ENCODE measurements at regions not wholly inside any gene's neighbourhood (a gene's known extent, or its start where the extent isn't known, plus 50 kb on each side); places are given as distances from the start of the nearest gene placed in this dataset.

GRCh38 chr10:125462845-125463244 is 220.1 kb downstream of the TEX36 start:
- H3K27ac ChIP-seq (ENCODE audit: low read depth, low read length) = no peak overlapping the region
- H3K9ac ChIP-seq (ENCODE audit: low read length) = no peak overlapping the region
- no CpG with 5 or more reads among the region's 2 CpGs for WGBS (ENCODE audit: extremely low coverage, insufficient coverage, low lambda C conversion rate)
- no peak overlapping the region for H3K4me2 ChIP-seq (ENCODE audit: low read length)
- no peak overlapping the region for H3K4ac ChIP-seq (ENCODE audit: low read depth, low read length)
- no peak overlapping the region for H2BK5ac ChIP-seq (ENCODE audit: low read length)
- no peaks in the 10 kb centered on the region for H3K79me1 ChIP-seq (ENCODE audit: low read length)
- H3K36me3 ChIP-seq (ENCODE audit: control insufficient read depth, insufficient read depth, low read length) = no peaks in the 10 kb centered on the region
- no peak overlapping the region for H3K4me3 ChIP-seq (ENCODE audit: low read length)
- H4K5ac ChIP-seq (ENCODE audit: low read length) = no peak overlapping the region
- H3K27me3 ChIP-seq (ENCODE audit: insufficient read depth, low read length, poor library complexity) = no peaks in the 10 kb centered on the region
- no peak for DNase-seq
- H2BK15ac ChIP-seq (replicated peaks; ENCODE audit: low read depth) = no peak overlapping the region
- no peaks in the 10 kb centered on the region for H3K79me2 ChIP-seq (ENCODE audit: control insufficient read depth, insufficient read depth, low read length)
- no peaks in the 10 kb centered on the region for H3K4me1 ChIP-seq (ENCODE audit: control insufficient read depth, low read depth, low read length)
- no peak overlapping the region for H3K56ac ChIP-seq (ENCODE audit: low read length)
- H2AK5ac ChIP-seq (ENCODE audit: low read length) = no peak overlapping the region
- no peak overlapping the region for H3K23ac ChIP-seq (ENCODE audit: low read length)
- no peak overlapping the region for H4K8ac ChIP-seq (ENCODE audit: low read depth, low read length)
- H3K18ac ChIP-seq (ENCODE audit: low read length) = no peak overlapping the region
- no peak overlapping the region for H2BK120ac ChIP-seq (ENCODE audit: low read depth, low read length)

DNA sequence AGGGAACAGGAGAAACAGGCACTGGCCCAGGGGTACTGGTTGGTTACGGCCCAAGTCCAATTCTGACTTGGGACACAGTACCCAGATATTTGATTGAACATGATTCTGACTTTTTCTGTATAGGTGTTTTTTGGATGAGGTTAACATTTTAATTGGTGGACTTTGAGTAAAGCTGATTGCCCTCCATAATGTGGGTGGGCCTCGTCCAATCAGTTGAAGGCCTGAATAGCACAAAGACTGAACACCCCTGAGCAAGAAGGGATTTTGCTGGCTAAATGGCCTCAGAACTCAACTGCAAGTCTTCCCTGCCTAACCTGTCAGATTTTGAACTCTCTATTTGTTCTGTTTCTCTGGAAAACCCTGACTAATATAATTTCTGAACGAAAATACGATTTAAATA is 222.6 kb downstream of the TEX36 start:
- DNase-seq = no peak
- H3K18ac ChIP-seq (ENCODE audit: low read length) = no peak overlapping the region
- H3K79me1 ChIP-seq (ENCODE audit: low read length) = no peaks in the 10 kb centered on the region
- H3K4me1 ChIP-seq (ENCODE audit: control insufficient read depth, low read depth, low read length) = peaks cover 1% of the 10 kb centered on the region
- H2AK5ac ChIP-seq (ENCODE audit: low read length) = no peak overlapping the region
- H3K4me3 ChIP-seq (ENCODE audit: low read length) = no peak overlapping the region
- no peak overlapping the region for H3K4me2 ChIP-seq (ENCODE audit: low read length)
- no peak overlapping the region for H4K8ac ChIP-seq (ENCODE audit: low read depth, low read length)
- H3K36me3 ChIP-seq (ENCODE audit: control insufficient read depth, insufficient read depth, low read length) = no peaks in the 10 kb centered on the region
- H3K4ac ChIP-seq (ENCODE audit: low read depth, low read length) = no peak overlapping the region
- no peak overlapping the region for H3K27ac ChIP-seq (ENCODE audit: low read depth, low read length)
- H4K5ac ChIP-seq (ENCODE audit: low read length) = no peak overlapping the region
- H2BK15ac ChIP-seq (replicated peaks; ENCODE audit: low read depth) = no peak overlapping the region
- H3K79me2 ChIP-seq (ENCODE audit: control insufficient read depth, insufficient read depth, low read length) = no peaks in the 10 kb centered on the region
- no peak overlapping the region for H3K9ac ChIP-seq (ENCODE audit: low read length)
- no peak overlapping the region for H3K56ac ChIP-seq (ENCODE audit: low read length)
- no peaks in the 10 kb centered on the region for H3K27me3 ChIP-seq (ENCODE audit: insufficient read depth, low read length, poor library complexity)
- no peak overlapping the region for H3K23ac ChIP-seq (ENCODE audit: low read length)
- WGBS (ENCODE audit: extremely low coverage, insufficient coverage, low lambda C conversion rate) = no CpG with 5 or more reads among the region's 4 CpGs
- H2BK120ac ChIP-seq (ENCODE audit: low read depth, low read length) = no peak overlapping the region
- H2BK5ac ChIP-seq (ENCODE audit: low read length) = no peak overlapping the region

DNA sequence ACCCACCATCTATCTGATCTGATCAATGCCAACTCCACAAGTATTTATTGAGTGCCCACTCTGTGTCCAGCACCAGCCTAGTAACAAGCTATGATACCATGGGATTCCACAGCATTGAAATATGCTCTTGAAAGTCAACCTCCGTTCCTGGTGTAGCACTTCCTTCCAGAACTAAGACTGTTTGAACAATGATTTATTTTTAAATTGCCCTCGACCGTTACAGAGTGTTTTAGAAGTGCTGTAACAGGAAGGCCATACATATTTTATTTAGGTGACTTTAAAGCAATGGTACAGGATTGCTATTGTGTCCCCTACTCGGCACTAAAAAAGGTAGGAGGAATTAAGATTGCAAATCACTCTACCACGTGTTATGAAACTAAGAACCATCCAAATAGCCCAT is 225.6 kb downstream of the TEX36 start:
- Histone ChIP-seq H3K79me2 (ENCODE audit: control insufficient read depth, insufficient read depth, low read length) (no peaks in the 10 kb centered on the region), H3K56ac (ENCODE audit: low read length) (no peak overlapping the region)
- WGBS (ENCODE audit: extremely low coverage, insufficient coverage, low lambda C conversion rate) = no CpG with 5 or more reads among the region's 5 CpGs

GRCh38 chr10:125455855-125456254 is 227.1 kb downstream of the TEX36 start:
- DNase-seq = no peak
- Histone ChIP-seq H3K9ac (ENCODE audit: low read length) (no peak overlapping the region), H2BK120ac (ENCODE audit: low read depth, low read length) (no peak overlapping the region), H3K27me3 (ENCODE audit: insufficient read depth, low read length, poor library complexity) (no peaks in the 10 kb centered on the region), H3K36me3 (ENCODE audit: control insufficient read depth, insufficient read depth, low read length) (no peaks in the 10 kb centered on the region), H3K18ac (ENCODE audit: low read length) (no peak overlapping the region), H3K4me1 (ENCODE audit: control insufficient read depth, low read depth, low read length) (peaks cover 2% of the 10 kb centered on the region), H4K8ac (ENCODE audit: low read depth, low read length) (no peak overlapping the region), H3K4me2 (ENCODE audit: low read length) (no peak overlapping the region), H3K4ac (ENCODE audit: low read depth, low read length) (no peak overlapping the region), H3K56ac (ENCODE audit: low read length) (no peak overlapping the region), H3K79me1 (ENCODE audit: low read length) (no peaks in the 10 kb centered on the region), H2BK5ac (ENCODE audit: low read length) (no peak overlapping the region), H3K79me2 (ENCODE audit: control insufficient read depth, insufficient read depth, low read length) (no peaks in the 10 kb centered on the region), H3K23ac (ENCODE audit: low read length) (no peak overlapping the region), H2AK5ac (ENCODE audit: low read length) (no peak overlapping the region), H4K5ac (ENCODE audit: low read length) (no peak overlapping the region), H3K4me3 (ENCODE audit: low read length) (no peak overlapping the region), H2BK15ac (replicated peaks; ENCODE audit: low read depth) (no peak overlapping the region), H3K27ac (ENCODE audit: low read depth, low read length) (no peak overlapping the region)
- WGBS (ENCODE audit: extremely low coverage, insufficient coverage, low lambda C conversion rate) = no CpG with 5 or more reads among the region's 3 CpGs

More for the DNA sequence above, 225.6 kb downstream of the TEX36 start:
- no peak overlapping the region for H2BK15ac ChIP-seq (replicated peaks; ENCODE audit: low read depth)
- H3K27ac ChIP-seq (ENCODE audit: low read depth, low read length) = no peak overlapping the region
- no peak overlapping the region for H3K23ac ChIP-seq (ENCODE audit: low read length)
- no peak overlapping the region for H3K4ac ChIP-seq (ENCODE audit: low read depth, low read length)
- no peak overlapping the region for H2AK5ac ChIP-seq (ENCODE audit: low read length)
- no peak overlapping the region for H3K4me2 ChIP-seq (ENCODE audit: low read length)
- H4K8ac ChIP-seq (ENCODE audit: low read depth, low read length) = no peak overlapping the region
- no peak overlapping the region for H3K18ac ChIP-seq (ENCODE audit: low read length)
- H3K4me1 ChIP-seq (ENCODE audit: control insufficient read depth, low read depth, low read length) = peaks cover 2% of the 10 kb centered on the region
- H3K36me3 ChIP-seq (ENCODE audit: control insufficient read depth, insufficient read depth, low read length) = no peaks in the 10 kb centered on the region
- H4K5ac ChIP-seq (ENCODE audit: low read length) = no peak overlapping the region
- H2BK5ac ChIP-seq (ENCODE audit: low read length) = no peak overlapping the region
- H3K79me1 ChIP-seq (ENCODE audit: low read length) = no peaks in the 10 kb centered on the region
- no peak overlapping the region for H3K4me3 ChIP-seq (ENCODE audit: low read length)
- no peak for DNase-seq
- H3K9ac ChIP-seq (ENCODE audit: low read length) = no peak overlapping the region
- H3K27me3 ChIP-seq (ENCODE audit: insufficient read depth, low read length, poor library complexity) = no peaks in the 10 kb centered on the region
- H2BK120ac ChIP-seq (ENCODE audit: low read depth, low read length) = no peak overlapping the region

- Histone ChIP-seq H2BK5ac (ENCODE audit: low read length) (no peak overlapping the region), H3K56ac (ENCODE audit: low read length) (no peak overlapping the region), H2BK120ac (ENCODE audit: low read depth, low read length) (no peak overlapping the region), H3K27me3 (ENCODE audit: insufficient read depth, low read length, poor library complexity) (no peaks in the 10 kb centered on the region), H3K18ac (ENCODE audit: low read length) (no peak overlapping the region), H4K8ac (ENCODE audit: low read depth, low read length) (no peak overlapping the region), H3K9ac (ENCODE audit: low read length) (no peak overlapping the region), H3K23ac (ENCODE audit: low read length) (no peak overlapping the region), H3K79me1 (ENCODE audit: low read length) (no peaks in the 10 kb centered on the region), H3K27ac (ENCODE audit: low read depth, low read length) (no peak overlapping the region), H3K36me3 (ENCODE audit: control insufficient read depth, insufficient read depth, low read length) (no peaks in the 10 kb centered on the region), H2AK5ac (ENCODE audit: low read length) (no peak overlapping the region), H3K4ac (ENCODE audit: low read depth, low read length) (no peak overlapping the region), H3K4me1 (ENCODE audit: control insufficient read depth, low read depth, low read length) (peaks cover 2% of the 10 kb centered on the region), H3K4me3 (ENCODE audit: low read length) (no peak overlapping the region), H4K5ac (ENCODE audit: low read length) (no peak overlapping the region), H2BK15ac (replicated peaks; ENCODE audit: low read depth) (no peak overlapping the region), H3K4me2 (ENCODE audit: low read length) (no peak overlapping the region), H3K79me2 (ENCODE audit: control insufficient read depth, insufficient read depth, low read length) (no peaks in the 10 kb centered on the region)
- WGBS (ENCODE audit: extremely low coverage, insufficient coverage, low lambda C conversion rate) = no CpG with 5 or more reads among the region's 2 CpGs
- DNase-seq = no peak
These were observed 227.5 kb downstream of the TEX36 start for GRCh38 chr10:125455431-125455830.

GRCh38 chr10:125451319-125451718 is 231.6 kb downstream of the TEX36 start:
- H3K4ac ChIP-seq (ENCODE audit: low read depth, low read length) = no peak overlapping the region
- peaks cover 2% of the 10 kb centered on the region for H3K4me1 ChIP-seq (ENCODE audit: control insufficient read depth, low read depth, low read length)
- no peak overlapping the region for H4K8ac ChIP-seq (ENCODE audit: low read depth, low read length)
- no peak overlapping the region for H3K4me3 ChIP-seq (ENCODE audit: low read length)
- no peak overlapping the region for H2BK15ac ChIP-seq (replicated peaks; ENCODE audit: low read depth)
- no peak overlapping the region for H3K56ac ChIP-seq (ENCODE audit: low read length)
- no CpG with 5 or more reads among the region's 10 CpGs for WGBS (ENCODE audit: extremely low coverage, insufficient coverage, low lambda C conversion rate)
- H2BK120ac ChIP-seq (ENCODE audit: low read depth, low read length) = no peak overlapping the region
- no peaks in the 10 kb centered on the region for H3K36me3 ChIP-seq (ENCODE audit: control insufficient read depth, insufficient read depth, low read length)
- no peak overlapping the region for H2BK5ac ChIP-seq (ENCODE audit: low read length)
- H3K4me2 ChIP-seq (ENCODE audit: low read length) = no peak overlapping the region
- DNase-seq = no peak
- no peak overlapping the region for H3K9ac ChIP-seq (ENCODE audit: low read length)
- no peaks in the 10 kb centered on the region for H3K79me2 ChIP-seq (ENCODE audit: control insufficient read depth, insufficient read depth, low read length)
- no peak overlapping the region for H3K23ac ChIP-seq (ENCODE audit: low read length)
- no peak overlapping the region for H3K18ac ChIP-seq (ENCODE audit: low read length)
- H2AK5ac ChIP-seq (ENCODE audit: low read length) = no peak overlapping the region
- no peak overlapping the region for H3K27ac ChIP-seq (ENCODE audit: low read depth, low read length)
- H3K27me3 ChIP-seq (ENCODE audit: insufficient read depth, low read length, poor library complexity) = no peaks in the 10 kb centered on the region
- no peak overlapping the region for H4K5ac ChIP-seq (ENCODE audit: low read length)
- H3K79me1 ChIP-seq (ENCODE audit: low read length) = no peaks in the 10 kb centered on the region

Measured in mesendoderm (in vitro differentiated cells).